SK-N-SH (cell line): ENCODE measurements at regions not wholly inside any gene's neighbourhood (a gene's known extent, or its start where the extent isn't known, plus 50 kb on each side); places are given as distances from the start of the nearest gene placed in this dataset.

Experiments
- CTCF ChIA-PET: fragments of 300-600, 350-600 bp; formaldehyde crosslinking; extraction: SDS; loops from one replicate; lab custom pipeline; 2021; lab: Yijun Ruan, JAX
- POLR2A ChIA-PET: fragments of 350-600 bp; sonication (Branson Sonifier 250); formaldehyde crosslinking; extraction: SDS; loops from one replicate; lab custom pipeline; 2020; ENCODE audit warnings: antibody characterized with exemption, inconsistent platforms; lab: Yijun Ruan, JAX
- DNase-seq: peaks from one replicate; pipeline ENCODE4 v3.0.0; 2012
- H2AFZ ChIP-seq: fragments of 200-600 bp; sonication (generic); 2 replicates; pipeline ENCODE4 v1.8.1; 2016; ENCODE audit warnings: antibody characterized with exemption, mild to moderate bottlenecking, low read depth
- H3F3A ChIP-seq: fragments of 200-600 bp; sonication (generic); replicated peaks from 2 replicates; pipeline ENCODE3; 2016; ENCODE audit warnings: antibody characterized with exemption, mild to moderate bottlenecking; ENCODE audit not compliant: insufficient read depth
- H3K27ac ChIP-seq, 2 experiments: fragments of 200-500 bp in 1 of 2; fragments of 200-600 bp in 1 of 2; sonication (Bioruptor generic) in 1 of 2; sonication (generic), shearing (Covaris generic) in 1 of 2; 2 replicates each; pipeline versions ENCODE4 v1.5.1 to v1.6.1; 2014 to 2016; ENCODE audit warnings: low read depth in 2 of 2, inconsistent platforms in 1 of 2, low read length in 1 of 2, mild to moderate bottlenecking in 1 of 2, mixed read lengths in 1 of 2
- H3K27me3 ChIP-seq: fragments of 200-600 bp; sonication (generic), shearing (Covaris generic); 2 replicates; pipeline ENCODE4 v1.6.1; 2016; ENCODE audit warnings: mixed run types; ENCODE audit not compliant: insufficient read depth
- H3K36me3 ChIP-seq, 2 experiments: fragments of 200-500 bp in 1 of 2; fragments of 200-600 bp in 1 of 2; sonication (Bioruptor generic) in 1 of 2; sonication (generic) in 1 of 2; replicated peaks in 1 of 2; 2 replicates each; pipeline versions ENCODE3 to v1.5.1; 2014 to 2016; ENCODE audit warnings: low read length in 1 of 2, mild to moderate bottlenecking in 1 of 2; ENCODE audit not compliant: insufficient read depth in 2 of 2, control insufficient read depth in 1 of 2
- H3K4me1 ChIP-seq, 2 experiments: fragments of 200-500 bp in 1 of 2; fragments of 200-600 bp in 1 of 2; sonication (Bioruptor generic) in 1 of 2; sonication (generic), shearing (Covaris generic) in 1 of 2; 2 replicates each; pipeline versions ENCODE4 v1.5.1 to v1.6.1; 2014 to 2016; ENCODE audit warnings: low read depth in 1 of 2, low read length in 1 of 2, mixed run types in 1 of 2; ENCODE audit not compliant: insufficient read depth in 2 of 2, control insufficient read depth in 1 of 2
- H3K4me2 ChIP-seq: fragments of 200-600 bp; sonication (generic), shearing (Covaris generic); 2 replicates; pipeline ENCODE4 v1.6.1; 2017; ENCODE audit warnings: mixed run types
- H3K4me3 ChIP-seq, 2 experiments: fragments of 200-500 bp in 1 of 2; fragments of 200-600 bp in 1 of 2; sonication (Bioruptor generic) in 1 of 2; sonication (generic), shearing (Covaris generic) in 1 of 2; 2 replicates each; pipeline versions ENCODE4 v1.5.1 to v1.8.1; 2014 to 2016; ENCODE audit warnings: low read depth in 2 of 2, inconsistent platforms in 1 of 2, low read length in 1 of 2, mild to moderate bottlenecking in 1 of 2, mixed read lengths in 1 of 2, moderate library complexity in 1 of 2
- H3K79me2 ChIP-seq: fragments of 200-600 bp; sonication (generic); 2 replicates; pipeline ENCODE4 v1.8.1; 2017; ENCODE audit warnings: mild to moderate bottlenecking; ENCODE audit not compliant: insufficient read depth
- H3K9ac ChIP-seq: fragments of 200-600 bp; sonication (generic); 2 replicates; pipeline ENCODE4 v1.6.1; 2017; ENCODE audit warnings: mixed run types
- H3K9me2 ChIP-seq: fragments of 200-600 bp; sonication (generic); 2 replicates; pipeline ENCODE4 v1.6.1; 2017; ENCODE audit warnings: mixed run types
- H3K9me3 ChIP-seq: fragments of 200-600 bp; sonication (generic); 2 replicates; pipeline ENCODE4 v1.6.1; 2017; ENCODE audit warnings: mixed run types, mild to moderate bottlenecking, moderate library complexity
- H4K20me1 ChIP-seq: fragments of 200-600 bp; sonication (generic); 2 replicates; pipeline ENCODE4 v1.6.1; 2017; ENCODE audit warnings: mild to moderate bottlenecking, mixed run types; ENCODE audit not compliant: insufficient read depth
- CHD2 ChIP-seq: fragments of 150-350 bp; IDR thresholded peaks from 2 replicates; pipeline ENCODE4 v1.6.1; 2018; ENCODE audit warnings: low read length; ENCODE audit not compliant: partially characterized antibody
- CTCF ChIP-seq: fragments of 200-600 bp; sonication (generic); IDR thresholded peaks from 2 replicates; pipeline ENCODE4 v1.6.1; 2017; ENCODE audit warnings: antibody characterized with exemption, mild to moderate bottlenecking, moderate library complexity
- ELF1 ChIP-seq: IDR thresholded peaks from 2 replicates; pipeline ENCODE4 v1.4.0; 2012
- EP300 ChIP-seq, 2 experiments: IDR thresholded peaks; 2 replicates each; pipeline versions ENCODE4 v1.4.0 to v1.6.1; 2012; ENCODE audit warnings: borderline replicate concordance in 1 of 2, low read depth in 1 of 2, low read length in 1 of 2
- EZH2phosphoT487 ChIP-seq: fragments of 200-600 bp; sonication (generic); IDR thresholded peaks from 2 replicates; pipeline ENCODE4 v1.6.1; 2017; ENCODE audit warnings: low read depth, mixed run types, mild to moderate bottlenecking, antibody characterized with exemption, moderate library complexity, borderline replicate concordance
- FOXM1 ChIP-seq: IDR thresholded peaks from 2 replicates; pipeline ENCODE4 v1.4.0; 2012; ENCODE audit warnings: low read depth, mild to moderate bottlenecking
- GABPA ChIP-seq: IDR thresholded peaks from 2 replicates; pipeline ENCODE4 v1.4.0; 2012; ENCODE audit warnings: low read depth, mild to moderate bottlenecking
- NRF1 ChIP-seq: IDR thresholded peaks from 2 replicates; pipeline ENCODE4 v1.6.1; 2012; ENCODE audit warnings: low read depth, mild to moderate bottlenecking, low read length
- POLR2AphosphoS5 ChIP-seq: IDR thresholded peaks from 2 replicates; pipeline ENCODE4 v1.6.1; 2012; ENCODE audit warnings: low read depth, low read length
- RAD21 ChIP-seq: IDR thresholded peaks from 2 replicates; pipeline ENCODE4 v1.6.1; 2012; ENCODE audit warnings: mild to moderate bottlenecking, low read length
- RCOR1 ChIP-seq: fragments of 150-350 bp; IDR thresholded peaks from 2 replicates; pipeline ENCODE4 v1.6.1; 2017; ENCODE audit warnings: antibody characterized with exemption, low read length
- RFX5 ChIP-seq: IDR thresholded peaks from 2 replicates; pipeline ENCODE4 v1.6.1; 2012; ENCODE audit warnings: mild to moderate bottlenecking, improper control_type of control experiment, low read length
- SMC3 ChIP-seq: IDR thresholded peaks from 2 replicates; pipeline ENCODE4 v1.6.1; 2012; ENCODE audit warnings: low read depth, low read length, improper control_type of control experiment
- TAF1 ChIP-seq: IDR thresholded peaks from 2 replicates; pipeline ENCODE4 v1.6.1; 2012; ENCODE audit warnings: low read depth, mild to moderate bottlenecking, low read length, moderate library complexity, borderline replicate concordance
- TCF12 ChIP-seq: IDR thresholded peaks from 2 replicates; pipeline ENCODE4 v1.4.0; 2012
- TEAD4 ChIP-seq: IDR thresholded peaks from 2 replicates; pipeline ENCODE4 v1.4.0; 2012; ENCODE audit warnings: mild to moderate bottlenecking, borderline replicate concordance; ENCODE audit not compliant: insufficient read depth
- USF1 ChIP-seq: IDR thresholded peaks from 2 replicates; pipeline ENCODE4 v1.4.0; 2012; ENCODE audit warnings: low read depth, borderline replicate concordance
- WGBS: methylation state at CpG from one replicate; pipeline ENCODE4 v1.1.6; 2017; ENCODE audit warnings: low lambda C conversion rate; 5-methylcytosine and 5-hydroxymethylcytosine counted together
- TF ChIP-seq, protein P1 (sequence below): IDR thresholded peaks from 2 replicates; pipeline ENCODE4 v1.4.0; 2012; ENCODE audit warnings: low read depth, borderline replicate concordance
- TF ChIP-seq, protein P2 (sequence below): IDR thresholded peaks from 2 replicates; pipeline ENCODE4 v1.6.1; 2012; ENCODE audit warnings: mild to moderate bottlenecking, low read depth, low read length, moderate library complexity

GRCh38 chr1:209232759-209233158 lies 350.8 kb upstream of the CAMK1G start:
- POLR2A ChIA-PET = no interaction called here
- Histone ChIP-seq H3K36me3 (no peaks in the 10 kb centered on the region), H3K4me3 (no peak overlapping the region), H4K20me1 (no peaks in the 10 kb centered on the region), H2AFZ (no peak overlapping the region), H3K4me1 (no peaks in the 10 kb centered on the region), H3K9me2 (no peaks in the 10 kb centered on the region), H3K79me2 (no peaks in the 10 kb centered on the region), H3K27ac (no peak overlapping the region), H3K9me3 (no peaks in the 10 kb centered on the region)
- DNase-seq = no peak
- TF ChIP-seq CTCF (no peak), SMC3 (no peak), EZH2phosphoT487 (no peak), GABPA (no peak), TEAD4 (no peak), FOXM1 (no peak), POLR2AphosphoS5 (no peak), TCF12 (no peak), RCOR1 (no peak), RFX5 (no peak), TAF1 (no peak), ELF1 (no peak), NRF1 (no peak), EP300 (IDR thresholded peaks at IDR 0.05; ENCODE audit: borderline replicate concordance in 1 of 2, low read depth in 1 of 2, low read length in 1 of 2) (no peak), RAD21 (no peak), USF1 (no peak), CHD2 (no peak)
- TF ChIP-seq, protein P1, sequence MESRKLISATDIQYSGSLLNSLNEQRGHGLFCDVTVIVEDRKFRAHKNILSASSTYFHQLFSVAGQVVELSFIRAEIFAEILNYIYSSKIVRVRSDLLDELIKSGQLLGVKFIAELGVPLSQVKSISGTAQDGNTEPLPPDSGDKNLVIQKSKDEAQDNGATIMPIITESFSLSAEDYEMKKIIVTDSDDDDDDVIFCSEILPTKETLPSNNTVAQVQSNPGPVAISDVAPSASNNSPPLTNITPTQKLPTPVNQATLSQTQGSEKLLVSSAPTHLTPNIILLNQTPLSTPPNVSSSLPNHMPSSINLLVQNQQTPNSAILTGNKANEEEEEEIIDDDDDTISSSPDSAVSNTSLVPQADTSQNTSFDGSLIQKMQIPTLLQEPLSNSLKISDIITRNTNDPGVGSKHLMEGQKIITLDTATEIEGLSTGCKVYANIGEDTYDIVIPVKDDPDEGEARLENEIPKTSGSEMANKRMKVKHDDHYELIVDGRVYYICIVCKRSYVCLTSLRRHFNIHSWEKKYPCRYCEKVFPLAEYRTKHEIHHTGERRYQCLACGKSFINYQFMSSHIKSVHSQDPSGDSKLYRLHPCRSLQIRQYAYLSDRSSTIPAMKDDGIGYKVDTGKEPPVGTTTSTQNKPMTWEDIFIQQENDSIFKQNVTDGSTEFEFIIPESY = no peak
- TF ChIP-seq, protein P2, sequence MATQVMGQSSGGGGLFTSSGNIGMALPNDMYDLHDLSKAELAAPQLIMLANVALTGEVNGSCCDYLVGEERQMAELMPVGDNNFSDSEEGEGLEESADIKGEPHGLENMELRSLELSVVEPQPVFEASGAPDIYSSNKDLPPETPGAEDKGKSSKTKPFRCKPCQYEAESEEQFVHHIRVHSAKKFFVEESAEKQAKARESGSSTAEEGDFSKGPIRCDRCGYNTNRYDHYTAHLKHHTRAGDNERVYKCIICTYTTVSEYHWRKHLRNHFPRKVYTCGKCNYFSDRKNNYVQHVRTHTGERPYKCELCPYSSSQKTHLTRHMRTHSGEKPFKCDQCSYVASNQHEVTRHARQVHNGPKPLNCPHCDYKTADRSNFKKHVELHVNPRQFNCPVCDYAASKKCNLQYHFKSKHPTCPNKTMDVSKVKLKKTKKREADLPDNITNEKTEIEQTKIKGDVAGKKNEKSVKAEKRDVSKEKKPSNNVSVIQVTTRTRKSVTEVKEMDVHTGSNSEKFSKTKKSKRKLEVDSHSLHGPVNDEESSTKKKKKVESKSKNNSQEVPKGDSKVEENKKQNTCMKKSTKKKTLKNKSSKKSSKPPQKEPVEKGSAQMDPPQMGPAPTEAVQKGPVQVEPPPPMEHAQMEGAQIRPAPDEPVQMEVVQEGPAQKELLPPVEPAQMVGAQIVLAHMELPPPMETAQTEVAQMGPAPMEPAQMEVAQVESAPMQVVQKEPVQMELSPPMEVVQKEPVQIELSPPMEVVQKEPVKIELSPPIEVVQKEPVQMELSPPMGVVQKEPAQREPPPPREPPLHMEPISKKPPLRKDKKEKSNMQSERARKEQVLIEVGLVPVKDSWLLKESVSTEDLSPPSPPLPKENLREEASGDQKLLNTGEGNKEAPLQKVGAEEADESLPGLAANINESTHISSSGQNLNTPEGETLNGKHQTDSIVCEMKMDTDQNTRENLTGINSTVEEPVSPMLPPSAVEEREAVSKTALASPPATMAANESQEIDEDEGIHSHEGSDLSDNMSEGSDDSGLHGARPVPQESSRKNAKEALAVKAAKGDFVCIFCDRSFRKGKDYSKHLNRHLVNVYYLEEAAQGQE = no peak
- TF ChIP-seq, all 33 proteins: peak for 0
- Histone ChIP-seq H3K9ac (no peak overlapping the region), H3F3A (no peaks in the 10 kb centered on the region), H3K27me3 (no peaks in the 10 kb centered on the region), H3K4me2 (no peak overlapping the region)
- 86% methylated on average over 15 of the region's 15 CpGs for WGBS
- CTCF ChIA-PET = interaction anchor here (1.3 to 2.8 kb wide), 3 partner anchors 15 to 25 kb away, joined by 4 to 14 read pairs (median 4); no protein-coding TSS in a partner anchor
